Aorta (tissue), 5 donors: ENCODE measurements at regions not wholly inside any gene's neighbourhood (a gene's known extent, or its start where the extent isn't known, plus 50 kb on each side); places are given as distances from the start of the nearest gene placed in this dataset.
"Not testable (repeated sequence)": the region's sequence is repeated elsewhere in the genome, so short reads cannot be mapped to it uniquely, and the experiment has no call there.

ENCODE experiments used
- ATAC-seq: fragments of 200-7000 bp; cut with Tn5 transposase; one replicate; pipeline ENCODE4 v1.9.1; 2022; ENCODE audit warnings: moderate library complexity; ENCODE audit not compliant: low FRiP score
- DNase-seq, 2 donors: peaks; one replicate each; pipeline ENCODE4 v3.0.0-alpha.2; 2020
- H3K27ac ChIP-seq, 2 donors: one replicate each; pipeline ENCODE4 v1.5.1; 2013; ENCODE audit warnings: low read length in 2 of 2, mild to moderate bottlenecking in 2 of 2, moderate library complexity in 2 of 2, control low read depth in 1 of 2, inconsistent platforms in 1 of 2, low read depth in 1 of 2
- H3K27me3 ChIP-seq, 2 donors: one replicate each; pipeline ENCODE4 v1.6.1; 2013; ENCODE audit warnings: control low read depth in 1 of 2, low read length in 1 of 2, mild to moderate bottlenecking in 1 of 2, moderate library complexity in 1 of 2; ENCODE audit not compliant: insufficient read depth in 2 of 2, control insufficient read depth in 1 of 2
- H3K36me3 ChIP-seq, 2 donors: one replicate each; pipeline ENCODE4 v1.6.1; 2013; ENCODE audit warnings: control low read depth in 1 of 2, low read length in 1 of 2, mild to moderate bottlenecking in 1 of 2; ENCODE audit not compliant: insufficient read depth in 2 of 2, control insufficient read depth in 1 of 2
- H3K4me1 ChIP-seq, 2 donors: one replicate each; pipeline ENCODE4 v1.6.1; 2013; ENCODE audit warnings: low read length in 2 of 2, control low read depth in 1 of 2, mild to moderate bottlenecking in 1 of 2, moderate library complexity in 1 of 2; ENCODE audit not compliant: insufficient read depth in 2 of 2, control insufficient read depth in 1 of 2
- H3K4me3 ChIP-seq, 2 donors: one replicate each; pipeline ENCODE4 v1.5.1; 2013; ENCODE audit warnings: low read length in 2 of 2, control low read depth in 1 of 2, mild to moderate bottlenecking in 1 of 2
- H3K9me3 ChIP-seq: one replicate; pipeline ENCODE4 v1.6.1; 2013; ENCODE audit warnings: mild to moderate bottlenecking, low read length; ENCODE audit not compliant: control insufficient read depth
- WGBS, 2 donors: extraction: QIAGEN DNeasy Blood & Tissue Kit; methylation state at CpG; one replicate each; pipeline ENCODE4 v1.1.7; 2013; 5-methylcytosine and 5-hydroxymethylcytosine counted together
- intact Hi-C, 2 donors: fragments of 100-400 bp; cut with DNase I; formaldehyde crosslinking; loops; one replicate each; pipeline versions ENCODE4 v1.14.2 to v1.15.0; 2022
- donor health status: healthy with polysubstance abuse.
- donor health status: Bipolar disorder and iron deficiency.
- donor health status: DM: no; HTN: no; CAD: no.
- donor health status: DM: no; HTN: no; CAD: no.
- donor health status: DM: yes; HTN: yes; CAD: no.

GRCh38 chr6:106745824-106746582 is 116.6 kb downstream of the QRSL1 start:
- Histone ChIP-seq H3K36me3 (no peaks in the 10 kb centered on the region), H3K4me3 (no peak overlapping the region), H3K27me3 (no peaks in the 10 kb centered on the region), H3K9me3 (peaks cover 1% of the 10 kb centered on the region), H3K27ac (no peak overlapping the region), H3K4me1 (no peaks in the 10 kb centered on the region)
- intact Hi-C loops = no loop called here
- no peak for ATAC-seq
- no peak for DNase-seq
- WGBS, 2 donors = 78 to 84% methylated on average over 5 of the region's 5 CpGs

- Histone ChIP-seq H3K27me3 (no peaks in the 10 kb centered on the region), H3K9me3 (peaks cover 1% of the 10 kb centered on the region), H3K4me3 (no peak overlapping the region), H3K4me1 (no peaks in the 10 kb centered on the region), H3K27ac (no peak overlapping the region), H3K36me3 (no peaks in the 10 kb centered on the region)
- ATAC-seq = no peak
- intact Hi-C loops = no loop called here
- 55 to 65% methylated on average over 3 of the region's 3 CpGs for WGBS, 2 donors
- DNase-seq = no peak
Observed at GRCh38 chr6:106745197-106745770, 115.9 kb downstream of the QRSL1 start.

GRCh38 chr6:106744781-106745180 is 115.4 kb downstream of the QRSL1 start:
- H3K36me3 ChIP-seq = no peaks in the 10 kb centered on the region
- no peaks in the 10 kb centered on the region for H3K4me1 ChIP-seq
- 85 to 86% methylated on average over 2 of the region's 2 CpGs for WGBS, 2 donors
- H3K27ac ChIP-seq = no peak overlapping the region
- ATAC-seq = no peak
- no peaks in the 10 kb centered on the region for H3K27me3 ChIP-seq
- H3K4me3 ChIP-seq = no peak overlapping the region
- no peak for DNase-seq
- intact Hi-C loops = no loop called here
- peaks cover 1% of the 10 kb centered on the region for H3K9me3 ChIP-seq

GRCh38 chr6:106744029-106744428 is 114.7 kb downstream of the QRSL1 start:
- H3K9me3 ChIP-seq, H3K36me3 ChIP-seq, ATAC-seq, H3K4me1 ChIP-seq, DNase-seq, H3K4me3 ChIP-seq, intact Hi-C loops, H3K27ac ChIP-seq, H3K27me3 ChIP-seq: not testable (repeated sequence)
- 44 to 51% methylated on average over 2 of the region's 2 CpGs for WGBS, 2 donors

- no peak for ATAC-seq
- H3K27ac ChIP-seq = no peak overlapping the region
- intact Hi-C loops = no loop called here
- H3K27me3 ChIP-seq = no peaks in the 10 kb centered on the region
- peaks cover 1% of the 10 kb centered on the region for H3K9me3 ChIP-seq
- WGBS, 2 donors = 62 to 68% methylated on average over 2 of the region's 2 CpGs
- no peak overlapping the region for H3K4me3 ChIP-seq
- DNase-seq = no peak
- H3K36me3 ChIP-seq = no peaks in the 10 kb centered on the region
- H3K4me1 ChIP-seq = no peaks in the 10 kb centered on the region
Observed at GRCh38 chr6:106743612-106744011, 114.2 kb downstream of the QRSL1 start.

GRCh38 chr6:106740287-106740686 is 110.9 kb downstream of the QRSL1 start:
- Histone ChIP-seq H3K36me3 (no peaks in the 10 kb centered on the region), H3K27me3 (no peaks in the 10 kb centered on the region), H3K9me3 (peaks cover 1% of the 10 kb centered on the region), H3K4me1 (no peaks in the 10 kb centered on the region), H3K27ac (no peak overlapping the region), H3K4me3 (no peak overlapping the region)
- intact Hi-C loops = no loop called here
- ATAC-seq = no peak
- DNase-seq = no peak
- 83 to 89% methylated on average over 3 of the region's 3 CpGs for WGBS, 2 donors

GRCh38 chr6:106739387-106739786 is 110.0 kb downstream of the QRSL1 start:
- Histone ChIP-seq H3K4me3 (no peak overlapping the region), H3K9me3 (peaks cover 1% of the 10 kb centered on the region), H3K36me3 (no peaks in the 10 kb centered on the region), H3K27me3 (no peaks in the 10 kb centered on the region), H3K4me1 (no peaks in the 10 kb centered on the region), H3K27ac (peak overlapping the region in 1 of 2 donors; percentile 79)
- intact Hi-C loops = no loop called here
- peak; percentile 85 for ATAC-seq
- 6 to 10% methylated on average over 5 of the region's 5 CpGs for WGBS, 2 donors
- peak; percentile 66 to 85 for DNase-seq

GRCh38 chr6:106736502-106736901 is 107.1 kb downstream of the QRSL1 start:
- Histone ChIP-seq H3K27ac (no peak overlapping the region), H3K27me3 (no peaks in the 10 kb centered on the region), H3K9me3 (no peaks in the 10 kb centered on the region), H3K4me1 (peaks cover 0 to 1% of the 10 kb centered on the region in 2 donors), H3K4me3 (no peak overlapping the region), H3K36me3 (no peaks in the 10 kb centered on the region)
- WGBS, 2 donors = 49 to 51% methylated on average over 2 of the region's 2 CpGs
- DNase-seq = no peak
- intact Hi-C loops = no loop called here
- ATAC-seq = no peak

GRCh38 chr6:106735828-106736227 is 106.5 kb downstream of the QRSL1 start:
- Histone ChIP-seq H3K27me3 (no peaks in the 10 kb centered on the region), H3K27ac (no peak overlapping the region), H3K36me3 (no peaks in the 10 kb centered on the region), H3K4me3 (no peak overlapping the region), H3K9me3 (no peaks in the 10 kb centered on the region), H3K4me1 (peaks cover 0 to 1% of the 10 kb centered on the region in 2 donors)
- ATAC-seq (no peak), DNase-seq (no peak)
- intact Hi-C loops = no loop called here
